ENCODE measurements at regions not wholly inside any gene's neighbourhood (a gene's known extent, or its start where the extent isn't known, plus 50 kb on each side); places are given as distances from the start of the nearest gene placed in this dataset.
A peak's percentile ranks its signal among the peaks of the same experiment; 100 is the strongest.

GRCh38 chr16:48831076-48831722, 221.2 kb upstream of the N4BP1 start:
- DNase-seq (ENCODE audit: low read depth in 2 of 2), result no peak

GRCh38 chr16:48829336-48830310, 219.6 kb upstream of the N4BP1 start:
- DNase-seq (ENCODE audit: low read depth in 2 of 2), result no peak

GRCh38 chr16:48824271-48824670, 214.3 kb upstream of the N4BP1 start:
- DNase-seq (ENCODE audit: low read depth in 2 of 2), result no peak

GRCh38 chr16:48822431-48822830, 212.5 kb upstream of the N4BP1 start:
- DNase-seq (ENCODE audit: low read depth in 2 of 2), result no peak

- DNase-seq (ENCODE audit: low read depth in 2 of 2), result no peak
Observed at GRCh38 chr16:48820379-48820778, 210.4 kb upstream of the N4BP1 start.

GRCh38 chr16:48818257-48818656, 208.3 kb upstream of the N4BP1 start:
- DNase-seq (ENCODE audit: low read depth in 2 of 2), result no peak

- no peak for DNase-seq (ENCODE audit: low read depth in 2 of 2)
Observed at GRCh38 chr16:48817032-48817431, 207.1 kb upstream of the N4BP1 start.

GRCh38 chr16:48816393-48816792, 206.4 kb upstream of the N4BP1 start:
- DNase-seq (ENCODE audit: low read depth in 2 of 2), result no peak

GRCh38 chr16:48814994-48815393, 205.0 kb upstream of the N4BP1 start:
- DNase-seq (ENCODE audit: low read depth in 2 of 2), result no peak

GRCh38 chr16:48813485-48813884, 203.5 kb upstream of the N4BP1 start:
- no peak for DNase-seq (ENCODE audit: low read depth in 2 of 2)

GRCh38 chr16:48812856-48813255, 202.9 kb upstream of the N4BP1 start:
- no peak for DNase-seq (ENCODE audit: low read depth in 2 of 2)

- DNase-seq (ENCODE audit: low read depth in 2 of 2), result no peak
Observed at GRCh38 chr16:48811478-48811877, 201.5 kb upstream of the N4BP1 start.

- DNase-seq (ENCODE audit: low read depth in 2 of 2), result no peak
Observed at GRCh38 chr16:48810803-48811453, 200.9 kb upstream of the N4BP1 start.

- DNase-seq (ENCODE audit: low read depth in 2 of 2), result no peak
Observed at GRCh38 chr16:48810436-48810802, 200.4 kb upstream of the N4BP1 start.

GRCh38 chr16:48790151-48790550, 180.2 kb upstream of the N4BP1 start:
- no peak for DNase-seq (ENCODE audit: low read depth in 2 of 2)

GRCh38 chr16:48788475-48788874, 178.5 kb upstream of the N4BP1 start:
- no peak for DNase-seq (ENCODE audit: low read depth in 2 of 2)

- DNase-seq (ENCODE audit: low read depth in 2 of 2), result no peak
Observed at GRCh38 chr16:48745541-48745940, 135.6 kb upstream of the N4BP1 start.

GRCh38 chr16:48740964-48741363, 131.0 kb upstream of the N4BP1 start:
- no peak for DNase-seq (ENCODE audit: low read depth in 2 of 2)

- DNase-seq (ENCODE audit: low read depth in 2 of 2), result no peak
Observed at GRCh38 chr16:48734220-48734619, 124.2 kb upstream of the N4BP1 start.

GRCh38 chr16:48704710-48705109, 94.7 kb upstream of the N4BP1 start:
- no peak for DNase-seq (ENCODE audit: low read depth in 2 of 2)

- peak; percentile 5 to 14 for DNase-seq (ENCODE audit: low read depth in 2 of 2)
Observed at GRCh38 chr16:48687421-48688038, 77.5 kb upstream of the N4BP1 start.

GRCh38 chr16:48684148-48684547, 74.2 kb upstream of the N4BP1 start:
- no peak for DNase-seq (ENCODE audit: low read depth in 2 of 2)

Data from stimulated activated CD8-positive, alpha-beta memory T cell treated with anti-CD3 and anti-CD28 coated beads, Interleukin-2, amount 100 ng/mL, for 48 hours (primary cell).